Stimulated activated CD4-positive, alpha-beta T cell treated with anti-CD3 and anti-CD28 coated beads, Interleukin-2, amount 100 ng/mL, for 4 hours (primary cell): ENCODE measurements at regions not wholly inside any gene's neighbourhood (a gene's known extent, or its start where the extent isn't known, plus 50 kb on each side); places are given as distances from the start of the nearest gene placed in this dataset.

Source experiments
- DNase-seq: peaks from one replicate; pipeline ENCODE4 v3.0.0-alpha.2; 2020; ENCODE audit warnings: low read depth

DNA sequence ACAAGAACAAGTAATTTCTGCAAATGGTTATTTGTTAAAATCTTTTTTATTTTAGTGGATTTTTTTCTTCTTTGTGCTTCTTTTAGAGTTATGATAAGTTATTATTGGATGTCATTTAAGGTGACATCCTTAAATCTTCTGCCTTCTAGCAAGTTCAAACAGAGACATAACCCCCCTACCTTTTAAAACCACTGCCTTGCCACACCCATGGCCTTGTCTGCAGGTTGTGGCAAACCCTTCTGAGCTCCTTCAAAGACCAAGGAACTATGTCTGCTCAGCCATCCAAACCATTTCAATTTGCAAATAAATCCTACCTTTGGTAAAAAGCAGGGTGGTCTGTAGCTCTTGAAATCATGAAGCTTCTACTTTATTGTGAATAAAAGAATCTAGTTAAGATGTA lies 241.6 kb downstream of the FAM76B start:
- DNase-seq: no peak

DNA sequence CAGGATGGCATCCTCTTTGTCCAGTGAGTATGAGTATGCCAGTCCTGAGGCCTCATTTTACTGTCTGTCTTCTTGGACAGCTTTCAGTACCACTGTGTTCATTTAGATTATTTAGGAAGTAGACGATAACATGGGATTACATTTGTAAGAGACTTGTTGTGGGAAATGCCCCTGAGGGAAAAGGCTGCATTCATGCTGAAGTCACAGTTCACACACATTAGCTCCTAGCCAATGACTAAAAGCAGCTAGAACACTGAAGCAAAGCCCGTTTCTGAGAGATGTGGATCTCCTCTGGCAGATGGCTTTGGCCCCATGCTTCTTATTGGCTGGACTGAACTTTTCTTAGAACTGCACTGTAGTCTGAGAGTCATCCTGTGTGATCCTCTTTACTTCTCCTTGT lies 242.4 kb downstream of the FAM76B start:
- DNase-seq: no peak

DNA sequence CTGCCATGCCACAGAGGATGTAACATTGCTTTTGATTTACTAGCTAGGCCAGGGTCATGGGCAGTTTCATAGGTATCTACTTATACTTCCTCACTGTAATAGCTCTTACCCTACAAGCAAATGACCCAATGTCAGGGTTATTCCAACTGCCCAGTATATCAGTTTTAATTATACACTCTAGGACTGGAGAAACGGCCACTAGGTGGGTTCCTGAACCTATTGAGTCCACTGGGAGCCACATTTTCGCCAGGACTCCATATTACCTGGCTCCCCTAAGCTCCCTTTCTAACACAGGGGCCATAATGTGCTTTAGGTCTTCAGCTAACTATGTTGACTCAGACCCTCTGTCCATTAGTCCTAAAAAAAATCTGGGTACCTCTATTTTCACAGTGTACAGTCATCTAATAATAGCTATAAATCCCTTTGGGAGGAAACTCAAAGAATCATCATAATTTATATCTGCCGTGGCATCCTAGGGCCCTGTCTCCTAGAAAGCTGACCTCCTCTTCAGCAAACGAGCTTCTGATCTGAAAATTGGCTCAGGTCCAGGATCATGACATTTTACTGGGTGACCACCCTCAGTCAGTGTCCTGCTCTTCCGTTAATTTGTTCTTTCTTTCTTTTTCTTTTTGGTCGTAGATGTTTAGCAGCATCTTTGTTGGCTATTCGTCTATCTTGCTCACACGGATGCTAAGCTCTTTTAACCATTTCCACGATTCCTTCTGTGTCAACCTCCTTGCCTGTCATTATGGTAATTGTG lies 244.3 kb downstream of the FAM76B start:
- DNase-seq: no peak

DNA sequence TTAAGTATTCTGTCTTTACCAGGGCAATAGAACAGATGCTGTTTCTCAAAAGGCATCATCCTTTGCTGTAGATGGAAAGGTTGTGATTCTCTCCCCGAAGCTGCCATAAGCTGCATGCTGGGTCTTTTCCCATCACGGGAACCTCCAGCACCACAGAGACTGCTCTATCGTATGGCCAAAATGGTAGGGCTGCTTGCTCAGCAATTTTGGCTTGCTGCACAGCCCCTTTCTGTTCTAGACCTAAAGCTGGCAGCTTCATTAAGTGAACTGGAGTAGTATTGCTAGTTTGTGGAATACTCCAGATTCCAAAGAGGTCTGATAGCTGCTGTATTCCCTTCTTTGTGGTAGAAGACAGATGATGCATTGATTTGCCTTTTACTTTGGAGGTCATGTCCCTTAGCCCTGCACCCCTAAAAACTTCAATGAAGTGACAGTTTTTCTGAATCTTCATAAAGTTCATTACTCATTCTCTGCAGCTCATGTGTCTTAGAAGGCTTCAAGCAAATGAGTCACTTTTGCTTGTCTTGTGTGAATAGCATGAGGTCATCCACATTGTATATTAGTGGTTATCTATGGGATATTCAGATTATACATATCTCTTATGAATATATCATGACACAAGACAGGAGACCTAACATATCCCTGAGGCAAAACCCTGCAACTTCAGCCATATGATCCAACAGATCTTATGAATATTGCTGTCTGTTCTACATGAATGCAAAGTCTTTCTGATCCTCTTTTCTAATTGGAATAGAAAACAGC lies 245.3 kb downstream of the FAM76B start:
- no peak for DNase-seq

DNA sequence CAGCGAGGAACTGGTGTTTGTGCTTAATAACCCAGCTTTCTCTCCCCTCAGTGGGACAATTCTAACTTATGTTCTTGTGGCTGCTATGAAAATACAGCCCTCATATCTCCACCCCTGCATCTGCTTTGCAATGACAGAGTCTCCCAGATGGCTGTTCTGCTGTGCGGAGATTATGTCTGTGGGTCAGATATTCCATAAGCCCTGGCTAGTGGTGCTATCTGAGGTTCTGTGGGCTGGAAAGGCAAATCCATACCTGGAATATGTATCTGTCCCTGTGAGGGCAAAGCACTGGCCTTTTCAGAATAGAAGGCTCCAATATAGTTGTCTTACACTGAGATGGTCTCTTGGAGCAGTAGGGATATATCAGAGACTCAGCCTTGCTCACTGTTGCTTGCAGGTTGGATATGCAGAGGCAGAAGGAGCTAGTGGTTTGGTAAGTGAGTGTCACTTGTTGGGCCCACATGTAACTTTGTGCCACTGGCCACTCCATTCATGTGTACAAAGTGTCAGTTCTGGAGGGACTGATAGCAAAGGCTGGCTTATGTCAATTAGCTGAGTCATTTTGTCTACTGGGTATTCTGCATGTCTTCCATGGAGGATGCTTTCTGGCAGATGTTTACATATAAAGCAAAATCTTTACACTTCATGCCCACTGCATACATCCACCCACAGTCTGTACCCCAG lies 246.6 kb downstream of the FAM76B start:
- DNase-seq: no peak

DNA sequence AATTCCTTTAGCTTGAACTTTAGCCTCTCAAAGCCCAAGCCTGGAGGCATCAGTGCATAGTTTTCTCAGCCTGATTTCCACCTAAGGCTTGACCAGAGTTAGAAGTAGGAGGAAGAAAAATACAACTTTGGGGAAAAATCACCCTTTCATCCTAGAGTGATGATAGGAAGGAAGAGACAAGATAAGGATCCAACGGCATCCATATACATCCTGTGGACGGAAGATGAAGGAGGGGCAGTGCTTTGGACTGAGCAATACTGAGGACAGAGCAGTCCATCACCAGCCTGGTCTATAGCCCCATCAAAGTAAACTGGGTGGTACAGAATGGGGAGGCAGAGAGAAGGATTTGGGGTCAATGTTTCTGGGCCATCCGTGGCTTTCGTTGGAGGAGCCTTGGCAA lies 247.9 kb downstream of the FAM76B start:
- DNase-seq: no peak

DNA sequence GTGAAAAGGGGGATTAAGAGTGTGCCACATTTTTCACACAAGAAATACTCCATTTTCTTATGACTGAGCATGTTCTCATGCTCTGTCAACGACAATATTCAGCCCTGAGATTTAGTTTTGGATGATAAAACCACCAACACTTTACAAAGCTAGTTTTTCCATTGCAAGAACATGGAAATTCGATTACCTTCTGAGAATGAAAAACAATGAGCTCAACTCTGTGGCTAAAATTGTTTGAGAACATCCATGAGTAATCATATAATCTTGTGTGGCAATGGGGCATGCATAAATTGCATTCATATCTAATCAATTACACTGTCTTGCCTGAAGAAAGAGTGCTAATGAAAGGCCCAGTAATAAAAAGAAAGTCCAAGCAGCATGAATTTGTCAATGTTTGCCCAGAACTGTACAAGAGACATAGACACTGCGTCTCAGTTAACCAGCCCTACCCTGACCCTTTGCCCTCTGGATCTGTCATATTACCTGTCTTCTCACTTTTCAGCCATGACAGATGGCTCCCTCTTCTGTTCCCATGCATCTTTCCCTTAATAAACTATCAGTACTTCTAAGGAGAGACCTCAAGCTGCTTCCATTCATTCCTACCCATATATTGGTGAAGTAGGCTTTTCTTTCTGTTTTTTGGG lies 253.4 kb downstream of the FAM76B start:
- DNase-seq: no peak

DNA sequence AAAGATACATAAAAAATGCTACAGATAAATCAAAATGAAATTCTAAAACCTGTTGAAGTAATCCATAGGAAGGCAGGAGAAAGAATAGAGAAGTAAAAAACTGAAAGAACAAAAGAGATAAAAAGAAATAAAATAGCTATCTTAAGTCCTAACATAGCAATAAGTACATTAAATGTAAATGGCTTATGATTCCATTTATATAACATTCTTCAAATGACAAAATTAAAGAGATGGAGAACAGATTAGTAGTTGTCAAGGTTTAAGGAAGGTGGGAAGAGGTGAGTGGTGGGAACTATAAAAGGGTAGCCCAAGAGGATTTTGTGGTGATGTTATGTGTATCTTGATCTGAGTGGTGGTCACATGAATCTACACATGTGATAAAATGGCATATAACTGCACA lies 254.8 kb downstream of the FAM76B start:
- DNase-seq: no peak

DNA sequence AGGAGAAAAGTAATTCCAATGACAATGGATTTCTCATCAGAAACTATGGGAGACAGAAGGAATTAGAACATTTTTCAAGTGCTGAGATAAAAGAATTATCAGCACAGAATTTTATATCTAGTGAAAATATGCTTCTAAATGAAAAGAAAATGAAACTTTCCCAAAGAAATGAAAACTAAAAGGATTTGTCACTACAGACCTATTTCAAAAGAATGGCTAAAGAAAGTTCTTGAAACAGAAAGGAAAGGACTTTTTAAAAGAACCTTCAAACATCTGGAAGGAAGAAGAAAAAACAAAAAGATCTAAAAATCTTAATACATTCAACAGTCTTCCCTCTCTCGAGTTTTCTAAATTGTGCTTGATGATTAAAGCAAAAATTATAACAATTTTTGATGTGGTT lies 255.4 kb downstream of the FAM76B start:
- no peak for DNase-seq

DNA sequence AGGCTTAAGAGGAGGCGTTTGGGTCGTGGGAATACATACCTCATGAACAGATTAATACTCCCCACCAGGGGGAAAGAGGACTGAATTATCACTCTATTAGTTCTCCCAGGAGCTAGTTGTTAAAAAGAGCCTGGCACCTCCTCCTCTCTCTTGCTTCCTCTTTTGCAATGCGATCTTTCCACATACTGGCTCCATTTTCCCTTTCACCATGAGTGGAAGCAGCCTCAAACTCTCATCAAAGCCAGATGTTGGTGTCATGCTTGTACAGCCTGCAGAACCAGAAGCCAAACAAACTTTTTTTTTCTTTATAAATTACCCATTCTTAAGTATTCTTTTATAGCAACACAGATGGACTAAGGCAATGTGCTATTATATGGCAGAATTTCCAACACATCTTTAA lies 258.5 kb downstream of the FAM76B start:
- DNase-seq: no peak

DNA sequence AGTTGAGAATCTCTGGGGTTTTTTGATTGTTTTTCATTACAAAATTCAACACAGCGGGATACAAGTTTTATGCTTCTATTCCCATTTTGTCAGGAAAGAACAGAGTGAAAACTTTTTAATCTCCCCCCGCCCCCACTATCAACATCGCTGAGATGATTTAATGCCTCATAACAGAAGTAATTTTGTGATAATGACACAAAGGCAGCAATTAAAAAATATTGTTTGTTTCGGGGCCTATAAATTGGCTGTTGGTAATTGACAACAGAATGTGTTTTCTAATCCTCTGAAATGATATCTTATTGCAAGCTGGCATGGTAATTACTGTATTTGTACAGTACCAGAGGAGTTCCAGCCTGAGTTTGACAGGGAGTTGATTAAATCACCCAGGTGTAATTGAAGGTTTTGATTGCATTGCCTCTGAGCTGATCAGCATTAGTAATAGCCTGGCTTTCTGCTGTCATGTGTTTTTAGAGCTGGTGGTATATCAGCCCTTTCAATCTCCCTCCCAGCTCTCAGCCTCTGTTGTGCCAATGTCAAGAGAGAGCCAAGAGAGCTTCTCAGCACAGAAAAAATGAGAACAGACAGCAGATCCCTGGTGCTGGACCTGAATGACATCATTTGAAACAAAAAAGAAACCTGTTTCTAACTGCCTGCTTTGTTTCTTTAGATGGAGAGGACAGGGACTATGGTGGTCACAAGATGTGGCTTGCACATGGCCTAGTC lies 265.1 kb downstream of the FAM76B start:
- no peak for DNase-seq

DNA sequence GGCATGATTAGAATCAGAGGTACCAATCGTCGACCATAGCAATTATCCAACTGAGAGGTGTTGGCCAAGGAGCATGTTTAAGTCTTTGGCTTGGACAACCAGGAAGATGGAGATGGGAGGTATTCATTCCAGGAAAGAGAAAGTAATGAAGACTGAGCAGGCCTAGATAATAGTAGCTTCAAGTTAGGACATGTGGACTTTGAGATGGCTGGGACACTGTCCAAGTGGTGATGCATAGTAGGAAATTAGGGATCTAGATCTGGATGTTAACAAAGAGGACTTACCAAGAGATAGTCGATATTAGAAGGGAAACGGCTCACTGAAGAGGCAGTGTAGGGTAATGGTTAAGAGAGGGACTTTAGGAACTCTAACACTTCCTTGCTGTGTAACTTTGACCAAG lies 266.7 kb downstream of the FAM76B start:
- DNase-seq: no peak

DNA sequence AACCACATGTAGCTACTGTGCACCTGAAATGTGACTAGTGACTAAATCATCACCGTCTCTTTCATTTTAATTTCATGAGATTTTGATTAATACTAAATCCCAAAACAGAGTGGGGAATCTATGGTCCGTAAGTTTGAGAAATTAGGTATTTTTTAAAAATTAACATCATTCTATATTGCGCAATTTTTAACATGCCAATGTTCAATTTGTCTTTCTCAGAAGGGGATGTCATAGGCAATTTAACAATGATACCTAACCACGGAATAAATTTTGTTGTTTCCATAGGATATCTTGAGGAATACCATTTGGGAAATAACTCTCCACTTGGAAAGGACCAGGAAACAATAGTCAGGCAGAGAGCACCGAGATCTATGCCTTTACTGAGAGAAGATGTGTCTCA lies 267.7 kb downstream of the FAM76B start:
- no peak for DNase-seq

DNA sequence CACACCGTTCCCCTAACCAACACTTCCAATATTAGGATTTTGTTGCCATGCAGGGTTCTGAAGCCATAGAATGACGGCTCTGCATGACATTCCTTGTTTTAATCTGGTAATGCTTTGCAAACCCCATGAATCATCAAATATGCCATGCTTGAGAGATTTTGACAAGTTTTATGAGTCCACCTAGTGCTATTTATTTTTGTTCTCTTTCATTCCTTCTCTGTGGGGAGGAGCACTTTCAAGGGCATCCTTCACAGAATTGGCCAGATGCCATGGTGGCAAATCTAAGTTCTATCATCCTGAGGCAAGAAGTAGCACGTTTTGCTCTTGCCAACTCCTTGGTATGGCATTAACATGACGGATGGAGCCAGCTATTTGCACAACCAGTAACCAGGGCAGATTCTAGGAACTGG lies 268.4 kb downstream of the FAM76B start:
- DNase-seq: no peak

DNA sequence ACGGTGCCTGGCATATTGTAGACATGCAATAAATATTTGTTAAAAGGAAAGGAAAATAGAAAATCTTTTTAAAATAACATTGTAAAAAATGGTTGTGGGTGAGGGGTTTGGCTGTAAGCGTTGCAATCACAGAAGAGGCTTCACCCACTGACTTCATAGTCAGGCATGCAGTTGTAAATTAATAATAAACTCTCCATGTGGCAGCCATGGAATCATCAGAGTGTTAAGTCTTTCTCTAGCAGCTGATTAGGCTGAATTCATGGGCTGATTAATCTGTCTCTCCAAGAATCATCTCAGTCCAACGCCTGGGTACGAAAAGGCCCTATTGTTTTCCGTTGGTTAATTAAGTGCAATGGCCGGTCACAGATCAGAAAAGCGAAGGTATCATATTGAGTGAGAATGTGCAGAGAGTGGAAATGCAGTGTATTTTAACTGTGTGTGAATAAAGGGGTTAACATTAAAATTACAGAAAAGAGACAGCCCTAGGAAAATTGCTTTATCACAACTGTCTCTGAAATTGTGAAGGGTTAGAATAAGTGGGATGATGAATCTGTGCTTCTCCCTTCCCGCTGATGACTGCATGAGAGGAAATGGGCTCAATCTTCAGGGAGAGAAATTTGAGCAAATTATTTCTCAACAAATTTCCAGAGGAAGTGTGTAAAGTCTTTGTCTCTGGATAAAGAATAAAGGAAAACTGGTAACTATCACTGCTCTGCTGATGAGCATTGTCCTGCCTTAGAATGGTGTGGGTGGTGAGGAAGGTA lies 269.0 kb downstream of the FAM76B start:
- no peak for DNase-seq

DNA sequence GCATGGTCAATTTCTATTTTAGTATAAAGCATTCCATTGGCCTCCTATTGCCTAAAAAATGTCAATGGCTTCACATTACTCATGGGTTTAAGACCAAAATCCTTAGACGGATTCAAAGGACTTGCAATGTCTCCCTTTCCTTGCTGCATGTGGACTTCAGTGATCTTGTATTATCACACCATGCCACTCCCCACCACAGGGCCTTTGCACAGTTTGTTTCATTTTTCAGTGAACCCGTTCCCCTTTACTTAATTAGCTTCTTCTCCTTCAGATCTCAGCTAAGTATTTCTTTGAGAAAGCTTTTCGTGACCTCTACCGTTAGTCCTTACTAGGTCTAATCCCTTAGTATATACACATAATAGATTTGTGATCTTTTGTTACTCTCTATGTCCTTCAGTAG lies 269.7 kb downstream of the FAM76B start:
- no peak for DNase-seq

DNA sequence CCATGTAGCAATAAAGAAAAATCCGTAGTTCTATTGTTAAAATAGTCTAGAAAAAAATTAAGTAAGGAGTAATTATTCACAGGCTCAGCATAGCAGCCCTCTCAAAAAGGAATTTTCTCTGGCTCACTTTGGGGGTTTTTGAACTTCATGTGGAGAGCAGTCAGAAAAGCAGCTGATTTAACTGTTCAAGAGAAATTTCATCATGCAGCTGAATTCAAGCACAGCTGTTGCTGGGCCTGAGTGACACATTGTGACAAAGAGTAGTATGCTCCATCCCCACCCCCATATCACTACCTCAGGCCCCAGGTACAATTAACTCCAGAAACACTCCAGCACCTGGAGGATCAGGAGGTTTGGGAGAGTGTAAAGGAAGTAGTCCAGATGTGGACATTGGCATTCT lies 272.1 kb downstream of the FAM76B start:
- no peak for DNase-seq

DNA sequence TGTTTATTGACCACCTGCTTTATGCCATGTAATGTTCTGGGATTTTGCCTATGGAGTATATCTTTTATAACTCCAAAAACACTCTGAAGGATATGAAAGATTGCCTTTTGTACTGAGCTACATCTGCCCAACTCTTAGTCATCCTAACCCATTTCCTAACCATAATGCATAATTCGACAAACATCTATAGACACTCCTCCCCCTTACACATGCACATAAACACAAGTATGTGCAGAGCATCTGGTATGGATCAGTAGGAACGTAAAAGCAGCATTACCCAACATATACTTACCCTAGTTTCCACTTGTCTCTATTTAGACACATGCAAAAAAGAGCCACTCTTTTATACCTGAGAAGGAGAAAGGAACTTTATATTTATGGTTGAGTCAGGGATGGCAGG lies 272.8 kb downstream of the FAM76B start:
- DNase-seq: no peak

DNA sequence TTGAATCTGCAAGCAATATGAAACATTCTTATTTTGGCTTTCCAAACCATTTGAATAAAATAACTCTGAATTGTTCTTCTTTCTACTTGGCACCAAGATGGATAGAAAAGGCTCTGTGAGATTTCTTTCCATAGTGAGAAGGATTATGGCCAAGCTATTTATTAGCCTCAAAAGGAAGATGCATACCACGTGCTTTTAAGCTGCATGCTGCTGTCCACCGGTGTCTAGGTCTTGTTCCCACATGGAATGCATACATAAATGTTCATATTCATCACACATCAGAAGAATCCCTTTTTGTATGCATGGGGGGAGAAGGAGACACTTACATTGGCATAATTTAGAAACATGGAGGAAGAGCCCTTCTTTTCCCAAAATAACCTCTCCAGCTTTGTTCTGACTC lies 273.4 kb downstream of the FAM76B start:
- DNase-seq: no peak

DNA sequence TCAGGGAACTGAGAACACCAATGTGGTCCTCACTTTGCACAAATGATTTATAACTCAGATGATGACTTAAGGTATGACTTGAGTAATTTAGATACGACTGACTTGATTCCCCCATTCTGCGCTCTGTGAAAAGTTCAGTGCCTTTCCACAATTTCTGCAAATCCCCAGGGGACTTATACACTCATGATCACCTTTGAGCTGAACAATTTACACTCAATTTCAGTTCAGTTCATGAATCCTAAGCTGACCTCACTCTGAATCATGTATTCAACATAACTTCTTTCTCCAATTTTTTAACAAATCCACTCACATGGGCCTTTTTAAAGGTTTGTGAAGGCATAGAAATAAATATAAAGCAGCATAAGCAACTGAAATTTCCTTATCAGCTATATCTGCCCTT lies 274.2 kb downstream of the FAM76B start:
- no peak for DNase-seq

DNA sequence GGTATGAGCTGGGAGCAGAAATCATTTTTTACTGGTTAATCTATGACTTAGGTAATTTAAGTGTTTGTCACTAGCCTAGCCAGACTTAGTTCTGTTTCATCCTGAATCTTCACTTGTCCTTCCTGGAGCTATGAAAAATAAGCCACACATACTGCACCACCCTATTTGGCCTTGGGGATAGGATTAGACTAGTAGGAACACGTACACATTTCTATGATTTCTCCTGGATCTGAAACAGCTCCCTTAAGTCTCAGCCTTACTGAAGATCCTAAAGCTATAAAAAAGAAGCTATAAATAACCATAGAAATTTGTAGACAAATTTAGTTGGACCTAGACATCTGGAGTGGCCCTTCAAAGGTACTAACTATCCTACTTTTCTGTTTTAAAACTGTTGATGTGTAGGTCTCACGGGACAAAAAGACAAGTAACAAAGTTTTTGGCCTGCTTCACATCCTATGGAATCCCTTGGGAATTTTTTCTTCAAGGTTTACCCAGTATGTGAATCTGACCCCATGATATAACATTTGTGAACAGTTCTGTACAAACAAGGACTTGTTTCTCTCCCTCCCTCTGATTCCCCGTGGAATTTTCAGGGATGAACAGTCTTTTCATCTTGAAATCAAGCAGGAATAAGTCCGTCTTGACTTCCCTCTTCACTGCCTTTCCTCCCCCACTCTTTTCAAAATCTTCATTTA lies 275.0 kb downstream of the FAM76B start:
- DNase-seq: no peak
